SHP77 (cell line): ENCODE measurements at regions not wholly inside any gene's neighbourhood (a gene's known extent, or its start where the extent isn't known, plus 50 kb on each side); places are given as distances from the start of the nearest gene placed in this dataset.

Experiments
- DNase-seq, 2 experiments: peaks; one replicate each; lab custom pipeline; 2025; lab: John Stamatoyannopoulos, UW

DNA sequence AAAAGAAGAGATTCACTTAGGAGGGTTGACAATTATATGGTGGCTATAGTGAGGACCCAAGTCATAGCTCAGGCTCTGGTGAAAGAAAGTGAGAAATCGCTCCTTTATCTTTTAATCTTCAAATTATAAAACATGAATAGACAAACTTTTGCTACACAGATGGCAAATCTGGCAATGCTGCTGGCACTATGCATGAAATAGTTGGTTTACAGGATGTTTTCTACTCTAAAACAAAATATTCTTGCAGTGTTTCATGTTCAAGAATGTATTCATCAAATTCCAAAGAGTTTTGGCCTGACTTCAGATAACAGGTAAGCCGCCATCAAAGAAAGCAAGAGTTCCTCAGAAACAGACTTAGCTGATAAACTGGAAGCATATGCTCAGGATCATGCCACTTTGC is 801.2 kb downstream of the C4orf33 start:
- DNase-seq = no peak

DNA sequence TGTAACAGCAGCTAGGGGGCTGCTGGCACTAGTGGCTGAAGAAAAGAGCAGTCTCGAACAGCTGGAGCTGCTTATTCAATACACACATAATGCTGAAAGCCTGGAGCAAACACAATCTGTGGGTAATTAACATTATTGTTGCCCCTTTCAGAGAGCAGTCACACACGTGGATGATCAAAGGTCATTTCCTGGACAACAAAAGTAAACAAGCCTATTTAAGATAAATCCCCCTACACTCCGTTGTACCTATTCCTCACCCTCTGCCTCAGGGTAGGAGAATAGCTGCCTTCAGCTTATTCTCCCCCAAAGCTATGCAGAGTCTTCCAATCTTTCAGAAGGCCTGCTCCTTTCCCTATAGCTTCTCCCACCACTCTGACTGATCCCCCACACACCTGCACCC is 803.9 kb downstream of the C4orf33 start:
- DNase-seq = no peak

DNA sequence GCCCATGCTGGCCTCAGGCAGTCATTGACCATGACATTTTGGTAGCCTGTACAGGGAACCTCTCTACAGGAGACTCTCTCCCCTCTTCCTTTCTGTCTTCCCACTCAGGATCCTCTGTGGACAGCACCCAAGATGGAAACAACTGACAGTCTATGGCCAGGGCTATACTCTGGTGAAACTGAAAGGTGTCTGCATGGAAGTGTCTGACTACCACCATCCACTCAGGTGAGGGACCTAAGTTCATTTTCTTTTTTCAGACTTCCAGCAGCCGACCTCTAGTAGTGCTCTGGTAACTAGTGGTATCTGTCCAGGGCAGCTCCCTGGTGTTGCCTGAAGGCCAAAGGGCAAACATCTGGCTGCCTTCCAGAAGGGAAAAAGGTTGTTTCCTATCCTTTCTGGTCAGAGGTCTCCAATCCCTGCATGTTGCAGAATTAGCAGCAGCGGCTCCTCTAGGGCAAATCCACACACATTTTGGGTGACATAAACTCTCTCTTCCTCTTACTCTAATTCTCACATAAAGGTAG is 804.5 kb downstream of the C4orf33 start:
- no peak for DNase-seq

DNA sequence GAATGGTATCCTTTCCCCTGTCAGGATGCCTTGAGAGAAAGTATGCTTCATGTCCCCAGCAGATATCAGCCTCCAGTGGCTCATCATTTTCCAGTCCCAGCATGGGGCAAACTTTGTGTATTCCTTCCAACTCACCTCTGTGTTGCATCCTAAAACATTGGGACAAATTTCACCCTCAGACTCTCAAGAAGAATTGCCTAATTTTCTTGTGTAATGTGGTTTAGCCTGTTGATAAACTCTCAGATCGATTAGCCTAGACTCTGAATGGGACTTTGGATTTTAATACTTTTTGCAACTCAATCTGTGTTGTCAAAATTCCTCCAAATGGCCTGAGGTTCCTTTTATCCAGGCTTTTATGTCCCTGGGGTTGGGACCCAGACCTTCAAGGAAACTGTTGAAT is 805.3 kb downstream of the C4orf33 start:
- DNase-seq = no peak

DNA sequence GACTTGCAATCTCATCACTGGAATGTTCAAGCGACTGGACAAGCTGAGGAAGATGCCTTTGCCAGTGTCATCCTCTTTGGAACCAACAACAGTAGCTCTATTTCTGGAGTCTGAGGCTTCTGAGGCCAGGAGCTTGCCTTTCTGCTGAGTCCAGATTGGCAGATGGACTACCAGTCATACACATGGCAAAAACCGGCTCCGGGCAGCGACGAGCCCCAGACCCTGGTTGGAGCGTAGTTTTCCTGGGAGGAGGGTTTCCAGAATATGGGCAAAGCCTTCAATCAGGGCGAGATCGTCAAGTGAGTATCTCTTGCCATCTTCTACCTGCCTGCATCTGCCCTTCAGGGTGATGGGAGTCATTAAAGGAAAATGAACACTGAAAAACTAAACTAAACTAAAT is 807.9 kb downstream of the C4orf33 start:
- DNase-seq = no peak

DNA sequence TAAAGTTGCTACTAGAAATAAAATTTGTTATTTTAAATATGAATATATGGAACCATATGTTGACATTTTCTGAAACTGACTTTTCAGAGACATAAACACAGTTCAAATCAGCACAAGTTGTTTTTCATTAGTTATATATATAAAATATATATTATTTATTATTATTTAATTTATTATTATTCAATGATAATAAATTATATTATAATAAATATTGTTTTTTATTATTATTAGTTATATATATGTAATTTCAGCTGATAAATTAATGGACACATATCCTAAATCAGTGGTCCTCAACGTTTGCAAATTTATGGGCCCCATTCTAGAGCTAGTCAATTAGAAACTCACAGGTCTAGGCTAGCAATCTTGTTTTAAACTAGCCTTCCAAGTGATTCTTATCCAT is 809.3 kb downstream of the C4orf33 start:
- DNase-seq = no peak

DNA sequence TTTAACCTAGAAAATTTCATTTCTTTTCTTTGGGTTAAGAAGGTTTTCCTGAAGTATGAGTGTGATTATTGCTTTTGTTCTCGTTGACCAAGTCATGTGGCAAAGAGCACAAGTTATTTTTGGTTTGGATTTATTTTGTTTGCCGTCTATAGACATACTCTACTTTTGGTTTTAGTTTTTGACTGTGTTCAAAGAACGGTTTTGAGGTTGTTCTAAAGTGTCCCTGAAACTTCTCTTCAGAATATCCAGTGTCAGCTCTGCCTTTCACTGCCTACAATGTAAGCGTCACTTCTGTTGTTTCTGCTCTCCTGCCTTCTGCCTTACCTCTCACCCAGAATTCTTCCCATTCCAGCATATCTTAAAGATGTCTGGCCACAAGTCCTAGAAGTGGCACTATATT is 812.2 kb downstream of the C4orf33 start:
- no peak for DNase-seq

DNA sequence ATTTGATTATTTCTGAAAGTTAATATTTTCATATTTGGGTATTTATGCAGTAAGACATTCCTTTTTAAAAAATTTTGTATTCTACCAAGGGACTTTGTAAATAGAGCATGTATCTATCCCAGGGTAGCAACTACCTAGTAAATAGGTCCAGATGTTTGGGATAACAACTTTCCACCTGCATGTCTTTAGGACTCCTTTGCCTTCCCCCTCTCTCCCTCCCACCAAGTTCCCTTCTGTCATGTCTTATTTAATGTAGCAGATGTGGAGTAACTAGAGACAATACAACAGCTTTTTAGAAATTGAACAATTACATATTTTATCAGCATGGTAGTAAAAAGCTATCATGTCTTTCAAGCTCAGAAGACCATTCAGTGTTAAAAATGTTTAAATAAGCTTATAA is 821.0 kb downstream of the C4orf33 start:
- no peak for DNase-seq

DNA sequence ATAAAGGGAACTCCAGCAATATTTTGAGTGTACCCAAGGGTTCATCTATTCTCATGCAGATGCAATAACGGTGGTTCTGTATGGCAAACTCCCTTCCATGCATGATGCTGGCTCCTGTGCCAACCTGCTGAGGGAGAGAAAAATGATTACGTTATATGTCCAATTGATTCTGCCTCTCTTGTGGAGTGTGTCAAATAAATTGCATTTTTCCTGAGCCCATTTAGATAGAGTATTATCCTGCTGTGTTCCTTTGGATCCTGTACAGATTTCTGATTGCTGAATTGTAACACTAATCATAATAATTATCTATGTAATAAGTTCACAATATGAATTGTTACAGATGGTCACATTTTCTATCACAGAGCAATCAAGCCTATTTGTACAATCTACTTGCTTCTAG is 821.7 kb downstream of the C4orf33 start:
- no peak for DNase-seq

DNA sequence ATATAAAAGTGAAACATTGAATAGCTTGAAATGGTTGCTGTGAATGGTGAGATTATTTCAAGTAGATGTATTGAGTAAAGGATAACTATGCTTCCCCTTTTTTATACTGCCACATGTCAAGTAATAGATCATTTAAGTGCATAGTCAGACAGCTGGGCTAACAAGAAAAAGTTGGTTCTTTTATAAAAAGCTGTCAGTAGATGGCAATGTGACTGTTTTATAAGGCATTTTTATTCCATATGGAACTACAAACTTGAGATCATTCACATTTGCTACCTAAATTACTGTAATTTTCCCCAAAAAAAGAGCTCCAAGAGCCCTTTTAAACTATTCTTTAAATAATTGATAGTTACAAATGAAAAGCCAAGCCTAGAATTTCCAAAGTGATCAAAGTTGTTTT is 831.0 kb downstream of the C4orf33 start:
- DNase-seq = no peak

DNA sequence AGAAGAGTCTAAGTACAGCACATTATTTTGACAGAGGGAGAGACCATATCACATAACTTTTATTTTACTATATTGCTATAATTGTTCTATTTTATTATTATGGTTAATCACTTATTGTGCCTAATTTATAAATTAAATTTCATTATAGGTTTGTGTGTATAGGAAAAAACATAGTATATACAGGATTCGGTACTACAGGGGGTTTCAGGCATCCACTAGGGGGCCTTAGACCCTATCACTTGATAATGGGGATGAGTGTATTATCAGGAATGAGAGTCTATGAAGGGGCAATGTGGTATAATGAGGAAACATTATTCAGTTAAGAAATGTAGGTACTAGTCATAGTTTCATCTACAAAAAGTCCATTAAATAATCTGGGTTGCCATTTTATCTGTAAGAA is 833.1 kb downstream of the C4orf33 start:
- peak in 1 of 2 experiments; percentile 2 for DNase-seq

DNA sequence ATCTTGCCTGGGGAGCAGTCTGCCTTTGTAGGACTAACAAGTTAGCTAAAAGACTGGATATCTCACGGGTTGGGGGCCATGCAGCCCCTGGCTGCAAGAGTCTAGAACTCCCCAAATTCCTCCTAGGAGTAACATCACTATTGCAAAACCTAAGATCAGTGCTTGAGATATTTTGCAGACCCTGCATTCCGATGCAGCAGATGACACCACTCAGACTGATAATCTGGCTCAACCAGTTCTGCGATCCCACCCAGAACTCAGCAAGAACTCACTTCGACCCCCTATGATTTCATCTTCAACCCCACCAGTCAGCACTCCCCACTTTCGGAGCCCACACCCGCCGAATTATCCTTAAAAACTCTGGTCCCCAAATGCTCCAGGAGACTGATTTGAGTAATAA is 834.0 kb downstream of the C4orf33 start:
- no peak for DNase-seq

DNA sequence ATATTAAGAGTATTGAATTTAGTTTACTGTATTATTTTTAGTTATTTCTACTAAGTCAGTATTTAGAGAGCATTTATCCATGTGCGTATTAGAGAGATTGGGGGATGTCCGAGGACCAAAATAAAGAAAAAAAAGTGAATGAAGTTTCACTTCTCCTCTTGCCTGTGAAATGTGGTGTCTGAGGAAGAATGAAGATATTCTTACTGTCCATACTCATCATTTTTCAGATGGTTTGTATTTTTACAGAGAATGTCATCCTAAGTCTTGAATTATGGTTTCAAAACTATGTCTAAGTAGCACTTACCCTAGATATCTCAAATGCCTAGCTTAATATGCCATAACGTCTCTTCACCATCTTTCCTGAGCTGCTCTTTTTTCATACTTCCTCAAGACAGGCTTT is 854.3 kb downstream of the C4orf33 start:
- no peak for DNase-seq

DNA sequence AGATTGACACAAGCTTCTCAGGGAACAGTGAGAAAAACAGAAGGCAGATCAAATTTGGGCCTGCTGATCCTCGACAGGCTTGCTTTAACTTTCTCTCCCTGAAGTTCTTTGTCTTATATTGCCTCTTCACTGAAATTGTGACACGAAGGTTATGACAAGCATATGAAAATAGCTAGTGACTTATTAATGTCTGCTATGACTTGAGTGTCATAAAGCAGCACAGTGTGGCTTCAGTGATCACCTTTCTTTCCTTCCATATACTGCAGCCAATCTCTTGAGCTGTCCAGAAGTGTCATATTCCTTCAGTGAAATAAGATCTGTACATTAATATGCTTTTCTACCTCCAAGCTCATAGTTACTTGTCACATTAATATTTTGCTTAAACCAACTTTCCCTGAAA is 870.2 kb downstream of the C4orf33 start:
- DNase-seq = no peak

DNA sequence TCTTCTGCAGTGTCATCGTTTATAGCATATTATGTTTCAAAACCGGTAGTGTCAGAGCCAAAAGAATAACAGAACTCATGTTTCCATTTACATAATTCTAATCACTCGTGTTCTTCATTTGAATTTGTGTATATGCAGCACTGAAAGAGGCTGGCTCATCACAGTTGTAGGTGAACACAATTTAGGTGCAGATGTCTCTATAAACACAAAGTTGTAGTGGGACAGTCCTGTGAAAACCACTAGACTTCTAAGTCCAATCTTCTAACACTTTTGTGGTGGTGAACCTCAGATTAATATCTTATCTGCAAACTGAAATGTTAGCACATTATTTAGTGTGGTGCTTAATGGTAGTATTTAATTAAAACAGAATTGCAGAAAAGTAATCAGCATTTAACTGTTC is 872.4 kb downstream of the C4orf33 start:
- no peak for DNase-seq

DNA sequence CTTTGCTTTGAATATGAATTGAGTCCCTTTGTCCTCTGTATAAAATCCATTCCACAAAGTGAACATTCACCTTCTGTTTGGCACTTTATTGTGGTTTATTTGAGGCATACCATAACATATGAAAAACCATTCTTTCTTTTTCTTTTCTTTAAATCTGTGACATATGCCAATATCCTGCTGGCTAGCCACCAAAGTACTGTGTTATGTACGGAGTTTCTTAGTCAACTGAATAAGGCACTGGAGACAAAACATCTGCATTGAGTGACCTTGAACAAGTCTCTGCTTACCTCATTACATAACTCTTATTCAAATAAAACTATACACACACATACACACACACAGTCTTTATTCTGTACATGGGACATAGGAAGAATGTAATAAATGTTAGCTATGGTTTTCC is 872.8 kb downstream of the C4orf33 start:
- no peak for DNase-seq

DNA sequence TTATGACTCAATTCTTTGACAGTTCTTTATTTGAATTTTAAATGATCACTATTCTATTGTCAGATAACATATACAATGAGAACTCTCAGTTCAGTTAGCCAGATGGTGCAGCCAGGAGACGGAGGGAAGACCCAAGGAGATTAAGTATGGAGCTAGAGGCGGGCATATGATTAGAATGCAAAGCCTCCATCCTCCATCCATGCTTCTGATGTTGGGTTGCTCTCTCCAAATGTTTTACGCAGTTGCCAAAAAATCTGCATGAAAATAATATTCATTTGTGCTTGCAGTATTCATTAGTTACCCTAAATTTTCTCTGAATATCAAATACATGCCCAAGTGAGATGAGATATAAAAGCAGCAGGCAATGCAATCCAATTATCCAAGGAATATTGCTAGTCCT is 874.8 kb downstream of the C4orf33 start:
- no peak for DNase-seq

DNA sequence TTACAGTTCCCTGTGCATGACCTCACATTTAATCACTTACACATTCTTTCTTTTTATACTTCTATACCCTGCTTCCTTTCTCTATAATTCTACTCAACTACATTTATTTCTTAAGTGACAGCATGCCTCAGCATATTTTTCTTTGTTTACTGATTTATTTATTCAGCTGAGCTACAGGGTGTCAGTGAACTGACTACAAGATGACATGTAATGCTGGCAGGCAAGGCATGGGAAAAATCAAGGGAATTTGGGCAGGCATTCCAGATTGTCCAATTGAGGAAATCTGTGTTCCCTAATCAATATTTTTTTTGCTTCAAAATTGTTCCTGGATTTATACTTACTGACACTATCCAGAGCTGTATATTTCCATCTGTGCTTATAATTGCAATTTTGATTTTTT is 875.5 kb downstream of the C4orf33 start:
- DNase-seq = no peak

DNA sequence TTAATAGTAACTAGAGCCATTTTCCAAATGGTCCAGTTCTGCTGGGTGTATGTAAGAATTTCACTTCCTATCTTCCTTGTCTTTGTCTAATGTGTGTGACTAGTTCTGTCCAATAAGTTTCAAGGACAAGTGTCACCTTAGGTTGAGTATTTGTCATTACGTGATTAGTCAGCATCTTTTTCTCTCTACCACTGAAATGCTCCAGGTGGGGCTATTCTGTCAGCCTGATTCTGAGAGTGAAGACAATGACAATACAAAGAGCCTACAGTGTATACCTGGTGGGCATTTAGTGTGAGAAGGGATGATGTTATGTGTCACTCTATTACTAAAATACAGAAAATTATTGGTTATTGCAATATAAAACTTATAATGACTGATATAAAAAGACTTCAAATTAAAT is 876.3 kb downstream of the C4orf33 start:
- no peak for DNase-seq

DNA sequence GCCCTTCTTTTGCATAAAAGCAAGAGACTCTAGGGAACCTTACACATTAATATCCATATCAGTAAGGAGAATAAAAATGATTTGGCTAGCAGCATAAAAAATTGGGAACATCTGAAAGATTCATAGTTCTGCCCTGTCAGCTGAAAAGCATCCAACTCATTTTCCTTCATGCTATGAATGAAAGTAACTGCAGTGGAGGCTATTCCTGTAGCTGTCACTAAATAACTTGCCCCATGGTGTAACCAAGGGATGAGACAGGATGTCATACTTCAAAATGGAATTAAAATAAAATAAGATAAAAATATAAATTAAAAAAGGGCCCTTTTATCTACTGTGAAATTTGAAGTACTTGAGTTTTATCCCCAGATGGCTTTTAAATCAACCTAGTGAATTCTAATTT is 878.8 kb downstream of the C4orf33 start:
- no peak for DNase-seq

DNA sequence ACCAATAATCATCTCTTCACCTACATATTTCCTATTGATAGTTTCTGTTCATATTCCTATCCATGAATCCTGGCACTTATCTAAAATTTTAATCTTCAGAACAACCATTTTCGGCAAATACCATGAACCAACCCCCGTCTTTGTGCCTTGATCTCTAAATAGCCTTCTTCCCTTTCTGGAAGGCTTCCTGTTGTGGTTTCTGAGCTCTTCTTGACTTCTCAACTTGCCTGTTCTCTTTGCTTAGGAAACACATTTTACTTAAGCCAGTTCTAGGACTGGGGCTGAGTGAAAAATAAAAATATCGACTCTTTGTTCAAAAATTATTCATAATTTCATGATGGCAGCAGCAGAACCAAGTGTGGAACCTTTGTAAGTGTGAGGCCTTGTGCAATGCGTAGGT is 882.4 kb downstream of the C4orf33 start:
- no peak for DNase-seq

DNA sequence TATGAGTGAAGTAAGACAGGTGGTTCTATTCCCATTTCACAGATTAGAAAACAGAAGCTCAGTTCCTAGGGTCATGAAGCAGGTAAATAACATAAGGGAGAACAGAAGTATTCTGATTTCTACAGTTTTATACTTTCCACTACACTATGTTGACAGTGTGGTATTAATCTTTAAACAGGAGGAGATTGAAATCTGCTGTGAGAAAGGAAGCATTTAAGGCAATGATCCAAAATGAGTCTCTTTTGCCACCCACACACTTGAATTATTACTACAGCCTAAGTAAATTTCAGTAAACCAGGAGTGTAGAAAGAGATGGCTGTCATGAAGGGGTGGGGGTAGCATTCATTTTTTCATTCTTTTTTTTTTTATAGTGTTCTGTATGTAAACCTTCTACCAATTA is 893.0 kb downstream of the C4orf33 start:
- no peak for DNase-seq

DNA sequence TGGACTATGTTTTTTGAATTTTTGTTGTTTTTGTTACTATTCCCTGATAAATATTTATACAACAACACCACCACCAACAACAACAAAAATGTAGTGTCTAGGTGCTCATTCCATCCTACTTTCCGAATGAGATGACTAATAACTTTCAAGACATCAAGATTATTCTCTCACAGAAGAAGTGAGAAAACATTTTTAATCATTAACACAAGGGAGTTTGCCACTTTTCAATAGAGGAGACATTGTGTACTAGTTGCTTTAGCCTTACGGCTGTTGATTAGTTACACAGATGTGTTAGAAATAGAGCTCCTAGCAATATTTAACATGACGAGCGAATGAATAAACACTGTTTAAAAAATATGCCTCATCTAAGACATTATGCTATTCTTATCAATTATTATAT is 898.8 kb downstream of the C4orf33 start:
- DNase-seq = no peak

DNA sequence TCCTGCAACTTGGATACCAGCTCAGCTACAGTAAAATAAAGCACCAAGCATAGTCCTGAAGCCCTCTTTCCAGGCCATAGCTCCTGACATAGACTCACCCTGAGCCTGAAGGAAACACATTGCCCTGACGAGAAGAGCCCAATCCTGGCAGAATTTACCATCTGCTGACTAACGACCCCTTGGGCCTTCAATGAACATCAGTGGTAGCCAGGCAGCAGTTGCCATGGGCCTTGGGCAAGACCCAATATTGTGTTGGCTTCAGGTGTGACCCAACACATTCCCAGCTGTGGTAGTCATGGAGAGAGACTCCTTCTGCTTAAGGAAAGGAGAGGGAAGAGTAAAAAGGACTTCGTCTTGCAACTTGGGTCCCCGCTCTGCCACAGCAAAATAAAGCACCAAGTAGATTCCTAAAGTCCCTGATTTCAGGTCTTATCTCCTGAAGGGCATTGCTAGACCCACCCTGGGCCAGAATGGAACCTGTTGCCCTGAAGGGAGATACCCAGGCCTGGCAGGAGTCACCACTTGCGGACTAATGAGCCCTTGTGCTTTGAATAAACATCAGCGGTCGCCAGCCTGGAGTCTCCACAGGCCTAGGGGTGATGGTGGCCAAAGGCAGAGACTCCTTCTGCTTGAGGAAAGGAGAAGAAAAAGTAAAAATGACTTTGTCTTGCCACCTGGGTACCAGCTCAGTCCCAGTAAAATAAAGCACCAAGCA is 902.6 kb downstream of the C4orf33 start:
- no peak for DNase-seq
